Endothelial cell of umbilical vein (primary cell): ENCODE measurements at regions not wholly inside any gene's neighbourhood (a gene's known extent, or its start where the extent isn't known, plus 50 kb on each side); places are given as distances from the start of the nearest gene placed in this dataset.

Source experiments
- BruUV-seq: library from RNA; stranded (reverse); fragments of 400-500 nt; replicated peaks from 2 replicates; lab custom pipeline; 2021; lab: Mats Ljungman, UMichigan
- CTCF ChIA-PET: fragments of 300-600, 350-600 bp; sonication (Branson Sonifier 250); formaldehyde crosslinking; loops from one replicate; lab custom pipeline; 2021; ENCODE audit warnings: antibody characterized with exemption, inconsistent platforms; lab: Charles Lee
- POLR2A ChIA-PET: fragments of 300-600, 350-600 bp; sonication (Branson Sonifier 250); formaldehyde crosslinking; loops from one replicate; lab custom pipeline; 2021; ENCODE audit warnings: antibody characterized with exemption, inconsistent platforms; lab: Charles Lee
- DNase-seq: peaks from one replicate; pipeline ENCODE4 v3.0.0-alpha.2; 2011; ENCODE audit warnings: low read depth, low spot score
- FAIRE-seq: peaks from 2 replicates; lab custom pipeline; 2011; peaks lifted over from hg19 to GRCh38; lab: Jason Lieb, UNC
- H2AFZ ChIP-seq: 2 replicates; pipeline ENCODE4 v1.6.0; 2012; ENCODE audit warnings: low read depth, low read length, control low read depth, inconsistent platforms
- H3K27ac ChIP-seq: 2 replicates; pipeline ENCODE4 v1.5.1; 2011; ENCODE audit warnings: low read depth, mild to moderate bottlenecking, control low read depth, low read length, moderate library complexity; ENCODE audit not compliant: insufficient read depth
- H3K27me3 ChIP-seq, 2 experiments: 2 replicates each; pipeline versions ENCODE4 v1.6.0 to v1.6.1; 2011; ENCODE audit warnings: low read length in 2 of 2, mixed read lengths in 1 of 2; ENCODE audit not compliant: control insufficient read depth in 2 of 2, insufficient read depth in 2 of 2
- H3K36me3 ChIP-seq, 2 experiments: 2 replicates in 1 of 2; 3 replicates in 1 of 2; pipeline ENCODE4 v1.5.1; 2011; ENCODE audit warnings: low read length in 2 of 2, mild to moderate bottlenecking in 1 of 2, moderate library complexity in 1 of 2; ENCODE audit not compliant: control insufficient read depth in 2 of 2, insufficient read depth in 2 of 2; ENCODE audit errors: extremely low read depth in 1 of 2
- H3K4me1 ChIP-seq: 3 replicates; pipeline ENCODE4 v1.5.1; 2011; ENCODE audit warnings: mild to moderate bottlenecking, low read length; ENCODE audit not compliant: control insufficient read depth, insufficient read depth; ENCODE audit errors: extremely low read depth
- H3K4me2 ChIP-seq: 2 replicates; pipeline ENCODE4 v1.6.1; 2011; ENCODE audit warnings: low read length, control low read depth, mixed read lengths; ENCODE audit not compliant: insufficient read depth
- H3K4me3 ChIP-seq, 3 experiments: fragments of 200-600 bp in 1 of 3; sonication (generic), shearing (Covaris generic) in 1 of 3; replicated peaks in 1 of 3; 2 replicates each; pipeline ENCODE4 v1.5.1; 2011 to 2016; ENCODE audit warnings: control low read depth in 3 of 3, low read length in 3 of 3, mild to moderate bottlenecking in 2 of 3, inconsistent platforms in 1 of 3, low read depth in 1 of 3, moderate library complexity in 1 of 3; ENCODE audit not compliant: insufficient read depth in 1 of 3
- H3K79me2 ChIP-seq: 2 replicates; pipeline ENCODE4 v1.6.0; 2012; ENCODE audit warnings: low read length, inconsistent platforms; ENCODE audit not compliant: control insufficient read depth, insufficient read depth
- H3K9ac ChIP-seq: replicated peaks from 2 replicates; pipeline ENCODE3; 2011; ENCODE audit warnings: low read length, control low read depth; ENCODE audit not compliant: insufficient read depth; ENCODE audit errors: extremely low read depth
- H3K9me1 ChIP-seq: replicated peaks from 3 replicates; pipeline ENCODE4 v1.6.0; 2011; ENCODE audit warnings: mild to moderate bottlenecking, low read length; ENCODE audit not compliant: control insufficient read depth, insufficient read depth; ENCODE audit errors: extremely low read depth
- H3K9me3 ChIP-seq: replicated peaks from 2 replicates; pipeline ENCODE4 v1.5.1; 2012; ENCODE audit warnings: low read length, inconsistent platforms; ENCODE audit not compliant: control insufficient read depth, insufficient read depth
- H4K20me1 ChIP-seq: replicated peaks from 2 replicates; pipeline ENCODE3; 2011; ENCODE audit warnings: mild to moderate bottlenecking, low read length; ENCODE audit not compliant: control insufficient read depth, insufficient read depth; ENCODE audit errors: extremely low read depth
- EZH2 ChIP-seq: IDR thresholded peaks from 2 replicates; pipeline ENCODE4 v1.6.1; 2012; ENCODE audit warnings: borderline replicate concordance, low read depth, mild to moderate bottlenecking, moderate library complexity, low read length, inconsistent platforms; ENCODE audit not compliant: severe bottlenecking
- FOS ChIP-seq: IDR thresholded peaks from 2 replicates; pipeline ENCODE4 v1.6.1; 2011; ENCODE audit warnings: mild to moderate bottlenecking, low read length, moderate library complexity, borderline replicate concordance; ENCODE audit not compliant: insufficient read depth
- GATA2 ChIP-seq: IDR thresholded peaks from 2 replicates; pipeline ENCODE4 v1.7.0; 2011; ENCODE audit warnings: low read depth, mild to moderate bottlenecking, moderate library complexity, mixed read lengths, low read length; ENCODE audit not compliant: insufficient read length, insufficient read depth
- JUN ChIP-seq: IDR thresholded peaks from 2 replicates; pipeline ENCODE4 v1.6.1; 2011; ENCODE audit warnings: borderline replicate concordance, low read depth; ENCODE audit not compliant: insufficient read length, insufficient read depth
- MYC ChIP-seq: IDR thresholded peaks from one replicate; pipeline ENCODE4 v1.6.1; 2011; ENCODE audit warnings: mild to moderate bottlenecking, low read depth, low read length
- POLR2A ChIP-seq: IDR thresholded peaks from 2 replicates; pipeline ENCODE4 v1.6.1; 2012; ENCODE audit warnings: low read depth, mild to moderate bottlenecking, control low read depth, low read length
- POLR2AphosphoS5 ChIP-seq: IDR thresholded peaks from 2 replicates; pipeline ENCODE4 v1.6.1; 2012; ENCODE audit warnings: low read depth, mild to moderate bottlenecking, control low read depth, low read length, moderate library complexity; ENCODE audit not compliant: insufficient read depth
- dilution Hi-C: fragments of 300-500 bp; cut with MboI; formaldehyde crosslinking; loops from one replicate; pipeline ENCODE4 v1.15.0; 2019; ENCODE audit warnings: low sequenced_read_pairs; ENCODE audit not compliant: extremely low pct_ligation_motif_present
- intact Hi-C: fragments of 100-400 bp; cut with micrococcal nuclease; formaldehyde crosslinking; loops from one replicate; pipeline ENCODE4 v1.10.0; 2022
- TF ChIP-seq, protein P1 (sequence below), 2 donors: IDR thresholded peaks; 1 replicate in 1 of 2; 2 replicates in 1 of 2; pipeline ENCODE4 v1.5.1; 2011; ENCODE audit warnings: low read length in 2 of 2, mild to moderate bottlenecking in 2 of 2, moderate library complexity in 2 of 2, control low read depth in 1 of 2, inconsistent platforms in 1 of 2, low read depth in 1 of 2; ENCODE audit not compliant: insufficient read depth in 1 of 2; ENCODE audit errors: extremely low read depth in 1 of 2
- TF ChIP-seq, protein P2 (sequence below): IDR thresholded peaks from 2 replicates; pipeline ENCODE4 v1.6.1; 2011; ENCODE audit not compliant: insufficient read depth, insufficient read length

DNA sequence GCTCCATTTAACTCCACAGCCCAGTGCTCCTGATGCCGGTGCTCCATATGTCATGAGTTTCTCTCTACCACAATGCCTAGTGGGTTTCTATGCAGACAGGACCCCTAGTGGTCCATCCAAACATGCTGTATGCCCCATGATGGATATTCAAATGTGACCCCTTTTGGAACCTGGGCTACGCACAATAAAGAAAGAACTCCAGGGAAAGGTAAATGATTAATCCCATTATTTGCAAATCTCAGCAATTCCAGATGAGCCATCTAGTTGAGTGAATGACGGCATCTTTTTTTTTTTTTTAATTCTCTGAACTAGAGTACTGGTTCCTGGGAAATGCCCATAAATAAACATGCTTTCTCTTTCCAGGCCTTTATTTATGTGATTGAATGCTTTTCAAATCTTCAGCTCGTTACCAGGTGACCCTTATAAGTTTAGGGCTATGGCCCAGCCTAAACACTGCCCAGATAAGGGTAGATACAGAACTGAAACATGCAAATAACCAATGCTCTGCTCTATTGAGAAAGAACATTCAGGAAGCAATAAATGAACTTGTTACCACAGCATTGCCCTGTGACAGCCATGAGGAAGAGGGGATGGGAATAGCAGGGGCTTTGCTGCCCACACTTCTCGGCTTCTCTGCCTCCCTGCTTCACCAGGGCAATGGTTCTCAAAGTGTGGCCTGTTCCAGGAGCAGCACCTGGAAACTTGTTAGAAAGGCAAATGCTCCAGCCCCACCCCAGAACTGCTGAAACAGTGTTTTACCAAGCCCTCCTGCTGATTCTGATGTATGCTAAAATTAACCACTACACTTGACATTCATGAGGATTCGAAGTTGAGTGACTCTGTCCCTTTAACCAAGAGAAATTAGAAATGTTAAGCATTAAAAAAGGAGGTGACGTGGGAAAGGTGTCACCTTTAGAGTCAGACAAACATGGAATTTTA, 151.7 kb downstream of the SEC16B start:
- CTCF ChIA-PET, result no interaction called here
- H3K9ac ChIP-seq, result no peak overlapping the region
- BruUV-seq, result no TSS peak

More for the DNA sequence above, 151.7 kb downstream of the SEC16B start:
- TF ChIP-seq FOS (no peak), MYC (no peak), JUN (no peak), POLR2A (no peak), GATA2 (no peak), POLR2AphosphoS5 (no peak), EZH2 (no peak)
- TF ChIP-seq, protein P1, sequence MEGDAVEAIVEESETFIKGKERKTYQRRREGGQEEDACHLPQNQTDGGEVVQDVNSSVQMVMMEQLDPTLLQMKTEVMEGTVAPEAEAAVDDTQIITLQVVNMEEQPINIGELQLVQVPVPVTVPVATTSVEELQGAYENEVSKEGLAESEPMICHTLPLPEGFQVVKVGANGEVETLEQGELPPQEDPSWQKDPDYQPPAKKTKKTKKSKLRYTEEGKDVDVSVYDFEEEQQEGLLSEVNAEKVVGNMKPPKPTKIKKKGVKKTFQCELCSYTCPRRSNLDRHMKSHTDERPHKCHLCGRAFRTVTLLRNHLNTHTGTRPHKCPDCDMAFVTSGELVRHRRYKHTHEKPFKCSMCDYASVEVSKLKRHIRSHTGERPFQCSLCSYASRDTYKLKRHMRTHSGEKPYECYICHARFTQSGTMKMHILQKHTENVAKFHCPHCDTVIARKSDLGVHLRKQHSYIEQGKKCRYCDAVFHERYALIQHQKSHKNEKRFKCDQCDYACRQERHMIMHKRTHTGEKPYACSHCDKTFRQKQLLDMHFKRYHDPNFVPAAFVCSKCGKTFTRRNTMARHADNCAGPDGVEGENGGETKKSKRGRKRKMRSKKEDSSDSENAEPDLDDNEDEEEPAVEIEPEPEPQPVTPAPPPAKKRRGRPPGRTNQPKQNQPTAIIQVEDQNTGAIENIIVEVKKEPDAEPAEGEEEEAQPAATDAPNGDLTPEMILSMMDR (IDR thresholded peaks at IDR 0.05; ENCODE audit: extremely low read depth in 1 of 2, insufficient read depth in 1 of 2, low read depth in 1 of 2, low read length in 2 of 2), result no peak
- TF ChIP-seq, protein P2, sequence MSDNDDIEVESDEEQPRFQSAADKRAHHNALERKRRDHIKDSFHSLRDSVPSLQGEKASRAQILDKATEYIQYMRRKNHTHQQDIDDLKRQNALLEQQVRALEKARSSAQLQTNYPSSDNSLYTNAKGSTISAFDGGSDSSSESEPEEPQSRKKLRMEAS, result no peak
- Histone ChIP-seq H3K9me1 (no peaks in the 10 kb centered on the region), H2AFZ (no peak overlapping the region), H3K79me2 (no peaks in the 10 kb centered on the region), H4K20me1 (no peaks in the 10 kb centered on the region), H3K27ac (no peak overlapping the region), H3K4me2 (no peak overlapping the region), H3K4me1 (no peaks in the 10 kb centered on the region), H3K4me3 (no peak overlapping the region), H3K27me3 (no peaks in the 10 kb centered on the region), H3K36me3 (no peaks in the 10 kb centered on the region), H3K9me3 (no peaks in the 10 kb centered on the region)
- intact Hi-C loops (no loop called here), dilution Hi-C loops (no loop called here)
- DNase-seq (no peak), FAIRE-seq (no peak)
- POLR2A ChIA-PET, result interaction anchor here (0.6 kb wide), 1 partner anchor 879 kb away, joined by 4 read pairs; no protein-coding TSS in a partner anchor
